ENCODE measurements at regions not wholly inside any gene's neighbourhood (a gene's known extent, or its start where the extent isn't known, plus 50 kb on each side); places are given as distances from the start of the nearest gene placed in this dataset.

DNA sequence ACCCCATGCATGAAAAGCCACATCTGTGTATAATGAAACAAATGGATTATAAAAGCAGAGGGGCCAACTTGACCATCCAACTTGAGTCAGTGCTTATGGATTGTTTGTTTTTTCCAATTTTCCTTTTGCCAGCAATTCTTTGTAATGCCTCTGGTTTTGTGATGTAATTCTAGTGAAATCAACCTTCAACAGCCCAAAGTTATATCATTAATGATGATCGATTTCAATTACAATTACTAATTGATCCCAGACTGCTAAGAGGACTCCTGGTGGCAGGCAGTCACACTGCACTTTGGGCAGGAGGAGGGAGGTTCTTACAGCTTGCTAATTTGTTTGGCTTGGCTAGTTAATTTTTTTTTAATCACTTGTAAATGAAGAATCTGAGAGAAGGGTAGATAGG, 552.3 kb downstream of the NUF2 start:
- TF ChIP-seq ZNF431 (CRISPR knock-in tag; IDR thresholded peaks at IDR 0.05) (no peak), POLR2AphosphoS5 (IDR thresholded peaks at IDR 0.05; ENCODE audit: control insufficient read depth, insufficient read depth, low read depth, low read length) (no peak), CCNT2 (IDR thresholded peaks at IDR 0.05; ENCODE audit: borderline replicate concordance, extremely low read depth, insufficient read length, low read depth, low read length) (no peak), RAD21 (CRISPR knock-in tag; conservative IDR thresholded peaks at IDR 0.05 in 1 of 2, IDR thresholded peaks at IDR 0.05 in 1 of 2) (no peak), BDP1 (IDR thresholded peaks at IDR 0.05; ENCODE audit: insufficient read depth, insufficient read length) (no peak), JUND (IDR thresholded peaks at IDR 0.05; ENCODE audit: borderline replicate concordance, low read depth, low read length) (no peak), JUND (tag; IDR thresholded peaks at IDR 0.05; ENCODE audit: borderline replicate concordance, low read depth, low read length) (no peak)
- TF ChIP-seq, protein P1, sequence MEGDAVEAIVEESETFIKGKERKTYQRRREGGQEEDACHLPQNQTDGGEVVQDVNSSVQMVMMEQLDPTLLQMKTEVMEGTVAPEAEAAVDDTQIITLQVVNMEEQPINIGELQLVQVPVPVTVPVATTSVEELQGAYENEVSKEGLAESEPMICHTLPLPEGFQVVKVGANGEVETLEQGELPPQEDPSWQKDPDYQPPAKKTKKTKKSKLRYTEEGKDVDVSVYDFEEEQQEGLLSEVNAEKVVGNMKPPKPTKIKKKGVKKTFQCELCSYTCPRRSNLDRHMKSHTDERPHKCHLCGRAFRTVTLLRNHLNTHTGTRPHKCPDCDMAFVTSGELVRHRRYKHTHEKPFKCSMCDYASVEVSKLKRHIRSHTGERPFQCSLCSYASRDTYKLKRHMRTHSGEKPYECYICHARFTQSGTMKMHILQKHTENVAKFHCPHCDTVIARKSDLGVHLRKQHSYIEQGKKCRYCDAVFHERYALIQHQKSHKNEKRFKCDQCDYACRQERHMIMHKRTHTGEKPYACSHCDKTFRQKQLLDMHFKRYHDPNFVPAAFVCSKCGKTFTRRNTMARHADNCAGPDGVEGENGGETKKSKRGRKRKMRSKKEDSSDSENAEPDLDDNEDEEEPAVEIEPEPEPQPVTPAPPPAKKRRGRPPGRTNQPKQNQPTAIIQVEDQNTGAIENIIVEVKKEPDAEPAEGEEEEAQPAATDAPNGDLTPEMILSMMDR (IDR thresholded peaks at IDR 0.05 in 2 of 3, conservative IDR thresholded peaks at IDR 0.05 in 1 of 3; ENCODE audit: insufficient read depth in 2 of 3, low read depth in 1 of 3, low read length in 3 of 3): 0 out of 6 replicates have a peak, but pooled peaks of 1 of the 3 experiments have one; percentile 14

Measured in K562 (cell line).